PFSK-1 (cell line): ENCODE measurements at regions not wholly inside any gene's neighbourhood (a gene's known extent, or its start where the extent isn't known, plus 50 kb on each side); places are given as distances from the start of the nearest gene placed in this dataset.

Source experiments
- FOXP2 ChIP-seq: optimal IDR thresholded peaks from 2 replicates; pipeline ENCODE3; 2011; ENCODE audit warnings: borderline replicate concordance, control low read depth, inconsistent platforms; ENCODE audit not compliant: insufficient read depth; ENCODE audit errors: extremely low read length, extremely low read depth
- POLR2AphosphoS5 ChIP-seq: IDR thresholded peaks from 2 replicates; pipeline ENCODE4 v1.6.1; 2012; ENCODE audit warnings: low read depth, mild to moderate bottlenecking, control low read depth, low read length, moderate library complexity
- REST ChIP-seq, 2 experiments: IDR thresholded peaks; 2 replicates each; pipeline versions ENCODE4 v1.6.1 to v1.8.0; 2011 to 2012; ENCODE audit warnings: low read depth in 2 of 2, low read length in 2 of 2, control low read depth in 1 of 2, inconsistent platforms in 1 of 2, mild to moderate bottlenecking in 1 of 2, moderate library complexity in 1 of 2; ENCODE audit not compliant: insufficient read depth in 1 of 2
- SIN3A ChIP-seq: IDR thresholded peaks from 2 replicates; pipeline ENCODE4 v1.6.1; 2012; ENCODE audit warnings: mild to moderate bottlenecking, low read length, moderate library complexity, borderline replicate concordance; ENCODE audit not compliant: insufficient read depth
- TAF1 ChIP-seq: IDR thresholded peaks from 2 replicates; pipeline ENCODE4 v1.6.1; 2012; ENCODE audit warnings: low read length, control low read depth, borderline replicate concordance; ENCODE audit not compliant: insufficient read depth

- no peak for TF ChIP-seq TAF1
- no peak for TF ChIP-seq SIN3A
- no peak for TF ChIP-seq POLR2AphosphoS5
- TF ChIP-seq FOXP2, result no peak
- no peak for TF ChIP-seq REST (IDR thresholded peaks at IDR 0.05; ENCODE audit: insufficient read depth in 1 of 2, low read depth in 2 of 2, low read length in 2 of 2)
Measured at GRCh38 chr6:154945271-154945890, 49.7 kb upstream of the TIAM2 start.
